ENCODE measurements at regions not wholly inside any gene's neighbourhood (a gene's known extent, or its start where the extent isn't known, plus 50 kb on each side); places are given as distances from the start of the nearest gene placed in this dataset.

DNA sequence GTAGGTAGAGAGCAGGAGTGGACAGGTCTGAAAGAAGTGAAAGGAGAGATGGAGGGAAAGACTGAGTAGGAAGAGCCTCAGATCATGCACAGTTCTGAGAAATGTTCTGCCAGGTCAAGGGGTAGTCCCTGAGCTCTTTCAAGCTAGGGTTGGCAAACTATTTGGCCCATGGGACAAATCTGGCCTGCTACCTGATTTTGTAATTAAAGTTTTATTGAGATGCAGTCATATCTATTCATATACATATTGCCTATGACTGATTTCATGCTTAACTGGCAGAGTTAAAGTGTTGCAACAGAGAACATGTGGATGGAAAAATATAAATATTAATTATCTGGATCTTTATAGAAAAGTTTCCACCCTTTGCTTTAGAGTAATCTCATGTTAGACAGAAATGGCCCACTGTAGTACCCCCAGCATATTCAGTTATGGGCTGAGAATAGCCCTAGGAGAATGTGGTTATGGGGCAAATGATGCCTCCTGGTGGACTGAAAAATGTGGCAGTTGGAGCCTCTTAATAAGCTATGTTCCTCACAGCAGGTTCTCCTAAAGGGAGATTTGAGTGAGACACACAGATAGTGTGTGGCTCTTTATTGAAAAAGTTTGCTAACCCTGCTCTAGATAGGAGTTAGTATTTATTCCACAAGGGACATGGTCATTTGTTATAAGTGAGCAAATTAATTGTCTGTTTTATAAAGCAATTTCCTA is 476.9 kb downstream of the LRIG3 start:
- Mint-ChIP-seq H3K4me3 (no peak overlapping the region), H3K27me3 (no peaks in the 10 kb centered on the region), H3K4me1 (no peaks in the 10 kb centered on the region), H3K27ac (no peak overlapping the region), H3K9me3 (ENCODE audit: insufficient read depth) (no peaks in the 10 kb centered on the region)
- TF ChIP-seq, protein P1, sequence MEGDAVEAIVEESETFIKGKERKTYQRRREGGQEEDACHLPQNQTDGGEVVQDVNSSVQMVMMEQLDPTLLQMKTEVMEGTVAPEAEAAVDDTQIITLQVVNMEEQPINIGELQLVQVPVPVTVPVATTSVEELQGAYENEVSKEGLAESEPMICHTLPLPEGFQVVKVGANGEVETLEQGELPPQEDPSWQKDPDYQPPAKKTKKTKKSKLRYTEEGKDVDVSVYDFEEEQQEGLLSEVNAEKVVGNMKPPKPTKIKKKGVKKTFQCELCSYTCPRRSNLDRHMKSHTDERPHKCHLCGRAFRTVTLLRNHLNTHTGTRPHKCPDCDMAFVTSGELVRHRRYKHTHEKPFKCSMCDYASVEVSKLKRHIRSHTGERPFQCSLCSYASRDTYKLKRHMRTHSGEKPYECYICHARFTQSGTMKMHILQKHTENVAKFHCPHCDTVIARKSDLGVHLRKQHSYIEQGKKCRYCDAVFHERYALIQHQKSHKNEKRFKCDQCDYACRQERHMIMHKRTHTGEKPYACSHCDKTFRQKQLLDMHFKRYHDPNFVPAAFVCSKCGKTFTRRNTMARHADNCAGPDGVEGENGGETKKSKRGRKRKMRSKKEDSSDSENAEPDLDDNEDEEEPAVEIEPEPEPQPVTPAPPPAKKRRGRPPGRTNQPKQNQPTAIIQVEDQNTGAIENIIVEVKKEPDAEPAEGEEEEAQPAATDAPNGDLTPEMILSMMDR (IDR thresholded peaks at IDR 0.05) = no peak
- no peak for TF ChIP-seq EZH2 (IDR thresholded peaks at IDR 0.05; ENCODE audit: borderline replicate concordance, insufficient read depth, low read depth, low read length, poor library complexity, severe bottlenecking)
- no peak overlapping the region for H3K4me3 ChIP-seq (ENCODE audit: control extremely low read depth in 1 of 5, extremely low read depth in 1 of 5, insufficient read depth in 1 of 5, low read depth in 2 of 5, low read length in 4 of 5)
- DNase-seq (no peak), ATAC-seq (ENCODE audit: low read depth) (no peak)
- H3K79me2 ChIP-seq (ENCODE audit: control insufficient read depth, insufficient read depth, low read length) = no peaks in the 10 kb centered on the region
- no peaks in the 10 kb centered on the region for H3K36me3 ChIP-seq (replicated peaks in 1 of 2; ENCODE audit: control extremely low read depth in 1 of 2, control insufficient read depth in 1 of 2, extremely low read depth in 1 of 2, insufficient read depth in 2 of 2, low read length in 1 of 2)
- no peaks in the 10 kb centered on the region for H3K27me3 ChIP-seq (replicated peaks in 1 of 4; ENCODE audit: control extremely low read depth in 1 of 4, control insufficient read depth in 3 of 4, insufficient read depth in 4 of 4, low read length in 3 of 4)
- no peak overlapping the region for H2AFZ ChIP-seq (ENCODE audit: insufficient read depth, low read depth, low read length, poor library complexity, severe bottlenecking)
- no peaks in the 10 kb centered on the region for H3K9me3 ChIP-seq (ENCODE audit: control extremely low read depth in 1 of 3, control insufficient read depth in 2 of 3, insufficient read depth in 1 of 3, low read length in 2 of 3)
- CTCF ChIA-PET = no interaction called here
- H3K4me2 ChIP-seq (replicated peaks; ENCODE audit: low read depth, low read length, poor library complexity, severe bottlenecking) = no peak overlapping the region
- H3K9ac ChIP-seq (ENCODE audit: low read length) = no peak overlapping the region
- H3K27ac ChIP-seq (ENCODE audit: low read length in 2 of 2) = no peak overlapping the region
- H4K20me1 ChIP-seq (ENCODE audit: control insufficient read depth, insufficient read depth, low read length, poor library complexity, severe bottlenecking) = no peaks in the 10 kb centered on the region
- POLR2A ChIA-PET = no interaction called here
- intact Hi-C loops (cut with micrococcal nuclease) = no loop called here
- no peaks in the 10 kb centered on the region for H3K4me1 ChIP-seq (ENCODE audit: control insufficient read depth in 2 of 2, insufficient read depth in 2 of 2, low read length in 2 of 2)

DNA sequence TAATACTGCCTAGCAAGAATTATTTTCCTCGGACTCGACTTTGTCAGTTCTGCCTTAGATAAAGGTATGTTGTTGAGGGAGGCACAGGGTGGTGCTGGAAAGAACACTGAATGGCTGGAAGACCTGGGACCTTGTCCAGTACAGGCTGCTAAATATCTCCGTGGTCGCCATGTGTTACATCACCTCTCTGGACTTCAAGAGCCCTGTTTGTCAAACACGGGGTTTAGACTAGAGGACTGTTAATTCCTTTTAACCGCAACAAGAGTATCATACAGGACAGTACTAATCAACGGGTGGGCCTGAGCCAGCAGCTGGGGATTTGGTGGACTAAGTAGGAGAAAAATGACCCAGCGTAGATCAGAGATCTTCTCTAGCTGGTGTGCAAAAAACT is 476.3 kb downstream of the LRIG3 start:
- Histone ChIP-seq H3K79me2 (ENCODE audit: control insufficient read depth, insufficient read depth, low read length) (no peaks in the 10 kb centered on the region), H3K4me2 (replicated peaks; ENCODE audit: low read depth, low read length, poor library complexity, severe bottlenecking) (no peak overlapping the region), H4K20me1 (ENCODE audit: control insufficient read depth, insufficient read depth, low read length, poor library complexity, severe bottlenecking) (no peaks in the 10 kb centered on the region), H3K36me3 (replicated peaks in 1 of 2; ENCODE audit: control extremely low read depth in 1 of 2, control insufficient read depth in 1 of 2, extremely low read depth in 1 of 2, insufficient read depth in 2 of 2, low read length in 1 of 2) (no peaks in the 10 kb centered on the region), H3K4me3 (ENCODE audit: control extremely low read depth in 1 of 5, extremely low read depth in 1 of 5, insufficient read depth in 1 of 5, low read depth in 2 of 5, low read length in 4 of 5) (no peak overlapping the region), H2AFZ (ENCODE audit: insufficient read depth, low read depth, low read length, poor library complexity, severe bottlenecking) (no peak overlapping the region), H3K4me1 (ENCODE audit: control insufficient read depth in 2 of 2, insufficient read depth in 2 of 2, low read length in 2 of 2) (no peaks in the 10 kb centered on the region), H3K9ac (ENCODE audit: low read length) (no peak overlapping the region), H3K9me3 (ENCODE audit: control extremely low read depth in 1 of 3, control insufficient read depth in 2 of 3, insufficient read depth in 1 of 3, low read length in 2 of 3) (no peaks in the 10 kb centered on the region), H3K27me3 (replicated peaks in 1 of 4; ENCODE audit: control extremely low read depth in 1 of 4, control insufficient read depth in 3 of 4, insufficient read depth in 4 of 4, low read length in 3 of 4) (no peaks in the 10 kb centered on the region), H3K27ac (ENCODE audit: low read length in 2 of 2) (no peak overlapping the region)
- TF ChIP-seq EZH2 (IDR thresholded peaks at IDR 0.05; ENCODE audit: borderline replicate concordance, insufficient read depth, low read depth, low read length, poor library complexity, severe bottlenecking) = no peak
- 90% methylated on average over 2 of the region's 8 CpGs for WGBS (ENCODE audit: insufficient coverage)
- Mint-ChIP-seq H3K4me3 (no peak overlapping the region), H3K27ac (no peak overlapping the region), H3K9me3 (ENCODE audit: insufficient read depth) (no peaks in the 10 kb centered on the region), H3K27me3 (no peaks in the 10 kb centered on the region), H3K4me1 (no peaks in the 10 kb centered on the region)
- ChIA-PET CTCF (no interaction called here), POLR2A (no interaction called here)
- no peak for ATAC-seq (ENCODE audit: low read depth)
- intact Hi-C loops (cut with micrococcal nuclease) = no loop called here
- no peak for DNase-seq

Measured in B cell (primary cell).